GM10266 (cell line): ENCODE measurements at regions not wholly inside any gene's neighbourhood (a gene's known extent, or its start where the extent isn't known, plus 50 kb on each side); places are given as distances from the start of the nearest gene placed in this dataset.

Experiments used
- DNase-seq: peaks from one replicate; pipeline ENCODE4 v3.0.0; 2012; ENCODE audit errors: extremely low spot score
- CTCF ChIP-seq: IDR thresholded peaks from 2 replicates; pipeline ENCODE4 v1.5.1; 2012; ENCODE audit warnings: mild to moderate bottlenecking, low read depth; ENCODE audit not compliant: control insufficient read depth, insufficient read depth; ENCODE audit errors: missing control alignments

GRCh38 chr6:156310701-156311100, 466.5 kb upstream of the ARID1B start:
- DNase-seq: no peak
- TF ChIP-seq CTCF: no peak

DNA sequence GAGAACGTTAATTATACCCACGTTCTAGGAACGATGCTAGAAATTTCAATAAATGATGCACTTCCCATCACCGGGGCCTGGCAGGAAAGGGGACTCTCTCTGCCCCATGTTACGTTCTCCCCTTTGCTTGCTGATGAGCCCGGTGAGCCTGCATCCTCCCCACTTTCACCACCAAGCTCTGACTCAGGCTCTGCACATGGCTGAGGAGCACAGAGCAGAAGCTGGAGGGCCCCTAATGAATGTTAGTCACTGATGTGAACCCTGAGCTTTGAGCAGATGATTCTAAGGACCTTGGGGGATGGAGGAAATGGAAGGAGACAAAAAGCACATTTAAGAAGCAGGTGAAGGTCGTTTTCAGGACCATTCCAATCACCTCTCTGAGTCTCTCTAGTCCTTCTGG, 468.2 kb upstream of the ARID1B start:
- no peak for DNase-seq
- TF ChIP-seq CTCF: no peak

DNA sequence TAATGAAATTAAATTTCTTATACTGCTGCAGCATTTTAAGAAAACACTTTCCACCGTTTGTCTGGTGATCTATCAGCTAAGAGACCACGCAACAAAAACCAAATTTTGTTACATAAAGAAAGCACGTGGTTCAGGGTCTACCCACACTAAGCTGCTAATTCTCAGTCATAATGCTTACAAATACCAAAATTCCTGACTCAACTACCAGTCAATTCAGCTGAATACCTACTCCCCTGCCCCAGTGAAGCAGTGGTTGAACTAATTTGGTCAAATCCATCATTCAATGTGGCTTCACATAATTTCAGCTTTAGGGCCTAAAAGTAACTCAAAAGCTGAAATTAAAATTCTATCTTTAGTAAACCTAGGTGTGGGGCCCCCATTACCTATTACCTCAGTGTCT, 468.6 kb upstream of the ARID1B start:
- TF ChIP-seq CTCF: no peak
- no peak for DNase-seq

GRCh38 chr6:156306531-156306930, 470.6 kb upstream of the ARID1B start:
- TF ChIP-seq CTCF: no peak
- no peak for DNase-seq

DNA sequence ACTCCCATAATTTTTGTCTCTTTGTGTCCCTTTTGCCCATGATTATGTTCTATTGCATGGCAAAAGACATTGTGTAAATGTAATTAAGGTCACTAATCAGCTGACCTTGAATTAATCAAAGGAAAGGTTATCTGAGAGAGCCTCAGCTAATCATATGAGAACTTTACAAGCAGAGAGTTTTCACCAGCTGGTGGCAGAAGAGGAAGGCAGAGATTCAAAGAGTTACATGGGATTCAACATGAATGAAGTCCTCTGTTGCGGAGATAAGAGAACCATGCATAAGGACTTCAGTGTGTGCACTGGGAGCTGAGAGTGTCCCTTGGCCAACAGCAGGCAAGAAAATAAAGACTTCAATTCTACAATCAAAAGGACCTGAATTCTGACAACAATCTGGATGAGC, 494.1 kb upstream of the ARID1B start:
- no peak for DNase-seq
- no peak for TF ChIP-seq CTCF

GRCh38 chr6:156282087-156282486, 495.1 kb upstream of the ARID1B start:
- no peak for TF ChIP-seq CTCF
- no peak for DNase-seq

GRCh38 chr6:156281266-156281665, 495.9 kb upstream of the ARID1B start:
- DNase-seq: no peak
- TF ChIP-seq CTCF: no peak

GRCh38 chr6:156280065-156280464, 497.1 kb upstream of the ARID1B start:
- no peak for DNase-seq
- no peak for TF ChIP-seq CTCF
